ENCODE measurements at regions not wholly inside any gene's neighbourhood (a gene's known extent, or its start where the extent isn't known, plus 50 kb on each side); places are given as distances from the start of the nearest gene placed in this dataset.

GRCh38 chr18:45444040-45444439, 171.2 kb upstream of the SLC14A2 start:
- Histone ChIP-seq H3K9me3 (no peaks in the 10 kb centered on the region), H3K4me3 (no peak overlapping the region), H3K27ac (no peak overlapping the region), H3K27me3 (no peaks in the 10 kb centered on the region), H3K36me3 (no peaks in the 10 kb centered on the region), H3K4me1 (peaks cover 0 to 16% (median 0%) of the 10 kb centered on the region in 4 donors)
- TF ChIP-seq POLR2AphosphoS5 (IDR thresholded peaks at IDR 0.05), result no peak
- TF ChIP-seq CTCF (IDR thresholded peaks at IDR 0.05), result no peak
- no peak for TF ChIP-seq POLR2A (IDR thresholded peaks at IDR 0.05)
- no peak for TF ChIP-seq EP300 (IDR thresholded peaks at IDR 0.05)
- intact Hi-C loops (cut with DNase I), result loop anchor here (5.0 kb wide), 1 partner anchor 767 kb away; no protein-coding TSS in a partner anchor
- 89 to 100% methylated on average over 1 of the region's 1 CpG for WGBS, 2 donors
- no peak for DNase-seq

GRCh38 chr18:45447355-45448265, 167.7 kb upstream of the SLC14A2 start:
- Histone ChIP-seq H3K9me3 (no peaks in the 10 kb centered on the region), H3K27ac (no peak overlapping the region), H3K27me3 (no peaks in the 10 kb centered on the region), H3K36me3 (no peaks in the 10 kb centered on the region), H3K4me1 (peaks cover 0 to 23% (median 14%) of the 10 kb centered on the region in 4 donors), H3K4me3 (no peak overlapping the region)
- WGBS, 2 donors, result 12 to 47% methylated on average over 2 of the region's 2 CpGs
- no peak for DNase-seq
- intact Hi-C loops (cut with DNase I), result no loop called here
- TF ChIP-seq EP300 (IDR thresholded peaks at IDR 0.05) (no peak), POLR2A (IDR thresholded peaks at IDR 0.05) (no peak), CTCF (IDR thresholded peaks at IDR 0.05) (no peak), POLR2AphosphoS5 (IDR thresholded peaks at IDR 0.05) (no peak)

DNA sequence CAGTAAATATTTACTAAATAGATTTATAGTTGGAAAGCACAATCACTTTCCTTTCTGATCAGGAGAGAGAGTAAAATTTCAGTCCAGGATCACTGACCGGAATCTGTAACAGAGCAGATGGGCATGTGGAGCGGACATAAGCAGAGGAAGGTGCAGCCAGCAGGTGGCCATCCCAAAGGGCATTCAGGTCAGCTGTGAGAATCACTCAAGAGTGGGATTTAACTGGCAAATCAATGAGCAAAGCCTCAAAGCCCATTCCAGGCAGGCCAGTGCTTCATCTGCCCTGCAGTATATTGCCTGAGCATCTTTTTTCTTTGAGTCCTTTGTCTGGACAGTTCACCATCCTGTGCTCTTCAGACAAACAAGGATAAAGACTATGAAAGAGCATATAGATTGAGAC, 166.4 kb upstream of the SLC14A2 start:
- H3K27ac ChIP-seq, result peak overlapping the region; percentile 43 to 64 (median 50)
- intact Hi-C loops (cut with DNase I), result no loop called here
- no peaks in the 10 kb centered on the region for H3K9me3 ChIP-seq
- no peak overlapping the region for H3K4me3 ChIP-seq
- peaks cover 0 to 23% (median 14%) of the 10 kb centered on the region in 4 donors for H3K4me1 ChIP-seq
- no peak for DNase-seq
- no peaks in the 10 kb centered on the region for H3K27me3 ChIP-seq
- TF ChIP-seq POLR2AphosphoS5 (IDR thresholded peaks at IDR 0.05) (no peak), CTCF (IDR thresholded peaks at IDR 0.05) (no peak), POLR2A (IDR thresholded peaks at IDR 0.05) (no peak), EP300 (IDR thresholded peaks at IDR 0.05) (no peak)
- no peaks in the 10 kb centered on the region for H3K36me3 ChIP-seq
- 89 to 90% methylated on average over 2 of the region's 2 CpGs for WGBS, 2 donors

- no peak overlapping the region for H3K4me3 ChIP-seq
- no peaks in the 10 kb centered on the region for H3K27me3 ChIP-seq
- H3K27ac ChIP-seq, result peak overlapping the region; percentile 44 to 64 (median 50)
- WGBS, 2 donors, result 70 to 71% methylated on average over 10 of the region's 10 CpGs
- no peaks in the 10 kb centered on the region for H3K9me3 ChIP-seq
- H3K36me3 ChIP-seq, result no peaks in the 10 kb centered on the region
- DNase-seq, result peak; percentile 77
- intact Hi-C loops (cut with DNase I), result no loop called here
- peaks cover 0 to 23% (median 14%) of the 10 kb centered on the region in 4 donors for H3K4me1 ChIP-seq
- TF ChIP-seq POLR2A (IDR thresholded peaks at IDR 0.05) (no peak), POLR2AphosphoS5 (IDR thresholded peaks at IDR 0.05) (no peak), CTCF (IDR thresholded peaks at IDR 0.05) (no peak), EP300 (IDR thresholded peaks at IDR 0.05) (no peak)
Measured at GRCh38 chr18:45449418-45450227, 165.7 kb upstream of the SLC14A2 start.
